PFSK-1 (cell line): ENCODE measurements at regions not wholly inside any gene's neighbourhood (a gene's known extent, or its start where the extent isn't known, plus 50 kb on each side); places are given as distances from the start of the nearest gene placed in this dataset.

Experiments used
- FOXP2 ChIP-seq: optimal IDR thresholded peaks from 2 replicates; pipeline ENCODE3; 2011; ENCODE audit warnings: borderline replicate concordance, control low read depth, inconsistent platforms; ENCODE audit not compliant: insufficient read depth; ENCODE audit errors: extremely low read length, extremely low read depth
- POLR2AphosphoS5 ChIP-seq: IDR thresholded peaks from 2 replicates; pipeline ENCODE4 v1.6.1; 2012; ENCODE audit warnings: low read depth, mild to moderate bottlenecking, control low read depth, low read length, moderate library complexity
- SIN3A ChIP-seq: IDR thresholded peaks from 2 replicates; pipeline ENCODE4 v1.6.1; 2012; ENCODE audit warnings: mild to moderate bottlenecking, low read length, moderate library complexity, borderline replicate concordance; ENCODE audit not compliant: insufficient read depth
- TAF1 ChIP-seq: IDR thresholded peaks from 2 replicates; pipeline ENCODE4 v1.6.1; 2012; ENCODE audit warnings: low read length, control low read depth, borderline replicate concordance; ENCODE audit not compliant: insufficient read depth
- TF ChIP-seq, protein P1 (sequence below), 2 experiments: IDR thresholded peaks; 2 replicates each; pipeline versions ENCODE4 v1.6.1 to v1.8.0; 2011 to 2012; ENCODE audit warnings: low read depth in 2 of 2, low read length in 2 of 2, control low read depth in 1 of 2, inconsistent platforms in 1 of 2, mild to moderate bottlenecking in 1 of 2, moderate library complexity in 1 of 2; ENCODE audit not compliant: insufficient read depth in 1 of 2

DNA sequence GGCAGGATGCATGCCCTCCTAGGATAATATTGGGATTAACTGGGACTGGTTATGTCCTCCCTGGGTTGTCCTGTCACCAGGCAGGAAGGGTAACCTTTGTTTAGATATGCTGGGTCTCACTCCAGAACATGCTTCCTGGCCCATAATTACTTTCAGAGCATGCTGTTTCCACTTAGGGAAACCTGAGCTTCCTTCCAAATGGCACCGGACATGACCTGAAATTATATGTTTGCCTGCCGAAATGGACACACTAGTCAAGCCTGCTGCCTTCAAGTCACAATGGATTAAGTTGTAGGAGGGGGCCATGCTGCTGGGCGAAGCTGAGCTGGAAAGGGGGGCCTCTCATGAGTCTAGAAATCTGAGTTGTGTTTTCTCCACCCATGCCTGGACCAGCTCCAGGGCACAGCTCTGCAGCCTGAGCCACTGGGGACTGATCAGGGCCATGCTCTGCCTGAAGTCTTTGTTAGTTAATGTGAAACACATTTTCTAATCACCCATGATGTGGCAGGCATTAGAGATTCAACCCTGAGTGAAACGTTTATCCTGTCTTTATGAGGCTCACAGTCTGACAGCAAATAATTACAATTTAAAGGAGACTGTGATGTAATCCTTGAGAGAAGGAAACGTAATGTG is 273.3 kb downstream of the TNS1 start:
- TF ChIP-seq, protein P1, sequence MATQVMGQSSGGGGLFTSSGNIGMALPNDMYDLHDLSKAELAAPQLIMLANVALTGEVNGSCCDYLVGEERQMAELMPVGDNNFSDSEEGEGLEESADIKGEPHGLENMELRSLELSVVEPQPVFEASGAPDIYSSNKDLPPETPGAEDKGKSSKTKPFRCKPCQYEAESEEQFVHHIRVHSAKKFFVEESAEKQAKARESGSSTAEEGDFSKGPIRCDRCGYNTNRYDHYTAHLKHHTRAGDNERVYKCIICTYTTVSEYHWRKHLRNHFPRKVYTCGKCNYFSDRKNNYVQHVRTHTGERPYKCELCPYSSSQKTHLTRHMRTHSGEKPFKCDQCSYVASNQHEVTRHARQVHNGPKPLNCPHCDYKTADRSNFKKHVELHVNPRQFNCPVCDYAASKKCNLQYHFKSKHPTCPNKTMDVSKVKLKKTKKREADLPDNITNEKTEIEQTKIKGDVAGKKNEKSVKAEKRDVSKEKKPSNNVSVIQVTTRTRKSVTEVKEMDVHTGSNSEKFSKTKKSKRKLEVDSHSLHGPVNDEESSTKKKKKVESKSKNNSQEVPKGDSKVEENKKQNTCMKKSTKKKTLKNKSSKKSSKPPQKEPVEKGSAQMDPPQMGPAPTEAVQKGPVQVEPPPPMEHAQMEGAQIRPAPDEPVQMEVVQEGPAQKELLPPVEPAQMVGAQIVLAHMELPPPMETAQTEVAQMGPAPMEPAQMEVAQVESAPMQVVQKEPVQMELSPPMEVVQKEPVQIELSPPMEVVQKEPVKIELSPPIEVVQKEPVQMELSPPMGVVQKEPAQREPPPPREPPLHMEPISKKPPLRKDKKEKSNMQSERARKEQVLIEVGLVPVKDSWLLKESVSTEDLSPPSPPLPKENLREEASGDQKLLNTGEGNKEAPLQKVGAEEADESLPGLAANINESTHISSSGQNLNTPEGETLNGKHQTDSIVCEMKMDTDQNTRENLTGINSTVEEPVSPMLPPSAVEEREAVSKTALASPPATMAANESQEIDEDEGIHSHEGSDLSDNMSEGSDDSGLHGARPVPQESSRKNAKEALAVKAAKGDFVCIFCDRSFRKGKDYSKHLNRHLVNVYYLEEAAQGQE (IDR thresholded peaks at IDR 0.05; ENCODE audit: insufficient read depth in 1 of 2, low read depth in 2 of 2, low read length in 2 of 2): no peak
- TF ChIP-seq POLR2AphosphoS5 (no peak), FOXP2 (no peak), TAF1 (no peak), SIN3A (no peak)
